Parathyroid adenoma (tissue), 2 donors: ENCODE measurements at regions not wholly inside any gene's neighbourhood (a gene's known extent, or its start where the extent isn't known, plus 50 kb on each side); places are given as distances from the start of the nearest gene placed in this dataset.

Source experiments
- H2AFZ ChIP-seq: fragments of 300-600 bp; sonication (generic); one replicate; pipeline ENCODE4 v1.7.0; 2017; ENCODE audit warnings: antibody characterized with exemption, mild to moderate bottlenecking
- H3K27ac ChIP-seq: fragments of 300-600 bp; sonication (generic); one replicate; pipeline ENCODE4 v1.7.0; 2017
- H3K27me3 ChIP-seq: fragments of 300-600 bp; sonication (generic); one replicate; pipeline ENCODE4 v1.7.0; 2017; ENCODE audit warnings: low read length; ENCODE audit not compliant: control insufficient read depth, insufficient read depth
- H3K36me3 ChIP-seq: fragments of 300-600 bp; sonication (generic); one replicate; pipeline ENCODE4 v1.7.0; 2017; ENCODE audit warnings: low read length; ENCODE audit not compliant: control insufficient read depth, insufficient read depth
- H3K4me1 ChIP-seq: fragments of 300-600 bp; sonication (generic); one replicate; pipeline ENCODE4 v1.7.0; 2017; ENCODE audit warnings: control low read depth
- H3K4me2 ChIP-seq: fragments of 300-600 bp; sonication (generic); one replicate; pipeline ENCODE4 v1.7.0; 2017; ENCODE audit warnings: low read length
- H3K4me3 ChIP-seq: fragments of 300-600 bp; sonication (generic); one replicate; pipeline ENCODE4 v1.7.0; 2017; ENCODE audit warnings: low read depth, low read length
- H3K79me2 ChIP-seq: fragments of 300-600 bp; sonication (generic); one replicate; pipeline ENCODE4 v1.7.0; 2017; ENCODE audit warnings: control low read depth
- H3K9ac ChIP-seq: fragments of 300-600 bp; sonication (generic); one replicate; pipeline ENCODE4 v1.7.0; 2017; ENCODE audit warnings: mild to moderate bottlenecking
- H3K9me3 ChIP-seq: fragments of 300-600 bp; sonication (generic); one replicate; pipeline ENCODE4 v1.7.0; 2017; ENCODE audit warnings: low read length; ENCODE audit not compliant: control insufficient read depth
- TF ChIP-seq, protein P1 (sequence below): fragments of 300-600 bp; sonication (generic); IDR thresholded peaks from one replicate; pipeline ENCODE4 v1.7.0; 2017; ENCODE audit warnings: antibody characterized with exemption, mild to moderate bottlenecking
- donor health status: primary hyperparathyroidism.

GRCh38 chr18:78565240-78565639, 414.4 kb upstream of the SALL3 start:
- Histone ChIP-seq H3K36me3 (no peaks in the 10 kb centered on the region), H3K4me3 (no peak overlapping the region), H3K27me3 (no peaks in the 10 kb centered on the region), H3K27ac (no peak overlapping the region), H3K4me2 (no peak overlapping the region), H3K79me2 (no peaks in the 10 kb centered on the region), H3K9ac (no peak overlapping the region), H3K4me1 (no peaks in the 10 kb centered on the region), H3K9me3 (no peaks in the 10 kb centered on the region), H2AFZ (no peak overlapping the region)
- TF ChIP-seq, protein P1, sequence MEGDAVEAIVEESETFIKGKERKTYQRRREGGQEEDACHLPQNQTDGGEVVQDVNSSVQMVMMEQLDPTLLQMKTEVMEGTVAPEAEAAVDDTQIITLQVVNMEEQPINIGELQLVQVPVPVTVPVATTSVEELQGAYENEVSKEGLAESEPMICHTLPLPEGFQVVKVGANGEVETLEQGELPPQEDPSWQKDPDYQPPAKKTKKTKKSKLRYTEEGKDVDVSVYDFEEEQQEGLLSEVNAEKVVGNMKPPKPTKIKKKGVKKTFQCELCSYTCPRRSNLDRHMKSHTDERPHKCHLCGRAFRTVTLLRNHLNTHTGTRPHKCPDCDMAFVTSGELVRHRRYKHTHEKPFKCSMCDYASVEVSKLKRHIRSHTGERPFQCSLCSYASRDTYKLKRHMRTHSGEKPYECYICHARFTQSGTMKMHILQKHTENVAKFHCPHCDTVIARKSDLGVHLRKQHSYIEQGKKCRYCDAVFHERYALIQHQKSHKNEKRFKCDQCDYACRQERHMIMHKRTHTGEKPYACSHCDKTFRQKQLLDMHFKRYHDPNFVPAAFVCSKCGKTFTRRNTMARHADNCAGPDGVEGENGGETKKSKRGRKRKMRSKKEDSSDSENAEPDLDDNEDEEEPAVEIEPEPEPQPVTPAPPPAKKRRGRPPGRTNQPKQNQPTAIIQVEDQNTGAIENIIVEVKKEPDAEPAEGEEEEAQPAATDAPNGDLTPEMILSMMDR, result no peak

- H3K9me3 ChIP-seq, result no peaks in the 10 kb centered on the region
- TF ChIP-seq, protein P1, result no peak
Measured at GRCh38 chr18:78566065-78566464, 413.6 kb upstream of the SALL3 start.

DNA sequence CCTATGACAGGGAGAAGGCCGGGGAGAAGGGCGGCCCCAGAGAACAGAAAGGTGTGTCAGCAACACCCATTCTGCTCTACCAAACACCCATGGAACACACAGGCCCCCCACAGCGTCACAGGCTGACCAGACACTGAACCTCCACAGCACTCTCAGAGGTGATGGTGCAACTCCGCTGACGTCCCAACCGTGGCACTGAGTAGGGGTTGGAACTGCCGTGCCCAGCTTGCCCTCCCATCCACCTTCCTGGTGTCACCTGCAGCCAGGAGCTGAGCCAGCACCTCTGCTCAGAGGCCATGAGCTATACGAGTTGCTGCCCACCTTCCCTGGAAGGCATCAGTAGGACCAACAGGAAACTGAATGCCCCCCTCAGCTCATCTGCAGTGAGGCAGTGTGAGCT, 412.9 kb upstream of the SALL3 start:
- TF ChIP-seq, protein P1, result no peak
- Histone ChIP-seq H2AFZ (no peak overlapping the region), H3K79me2 (no peaks in the 10 kb centered on the region), H3K4me1 (no peaks in the 10 kb centered on the region), H3K4me2 (no peak overlapping the region), H3K27ac (no peak overlapping the region), H3K4me3 (no peak overlapping the region), H3K9ac (no peak overlapping the region), H3K9me3 (no peaks in the 10 kb centered on the region), H3K36me3 (no peaks in the 10 kb centered on the region), H3K27me3 (no peaks in the 10 kb centered on the region)

More at GRCh38 chr18:78566065-78566464, 413.6 kb upstream of the SALL3 start:
- no peaks in the 10 kb centered on the region for H3K36me3 ChIP-seq
- no peaks in the 10 kb centered on the region for H3K4me1 ChIP-seq
- no peak overlapping the region for H3K4me3 ChIP-seq
- H3K79me2 ChIP-seq, result no peaks in the 10 kb centered on the region
- H3K27me3 ChIP-seq, result no peaks in the 10 kb centered on the region
- H3K9ac ChIP-seq, result no peak overlapping the region
- H2AFZ ChIP-seq, result no peak overlapping the region
- H3K27ac ChIP-seq, result no peak overlapping the region
- no peak overlapping the region for H3K4me2 ChIP-seq

DNA sequence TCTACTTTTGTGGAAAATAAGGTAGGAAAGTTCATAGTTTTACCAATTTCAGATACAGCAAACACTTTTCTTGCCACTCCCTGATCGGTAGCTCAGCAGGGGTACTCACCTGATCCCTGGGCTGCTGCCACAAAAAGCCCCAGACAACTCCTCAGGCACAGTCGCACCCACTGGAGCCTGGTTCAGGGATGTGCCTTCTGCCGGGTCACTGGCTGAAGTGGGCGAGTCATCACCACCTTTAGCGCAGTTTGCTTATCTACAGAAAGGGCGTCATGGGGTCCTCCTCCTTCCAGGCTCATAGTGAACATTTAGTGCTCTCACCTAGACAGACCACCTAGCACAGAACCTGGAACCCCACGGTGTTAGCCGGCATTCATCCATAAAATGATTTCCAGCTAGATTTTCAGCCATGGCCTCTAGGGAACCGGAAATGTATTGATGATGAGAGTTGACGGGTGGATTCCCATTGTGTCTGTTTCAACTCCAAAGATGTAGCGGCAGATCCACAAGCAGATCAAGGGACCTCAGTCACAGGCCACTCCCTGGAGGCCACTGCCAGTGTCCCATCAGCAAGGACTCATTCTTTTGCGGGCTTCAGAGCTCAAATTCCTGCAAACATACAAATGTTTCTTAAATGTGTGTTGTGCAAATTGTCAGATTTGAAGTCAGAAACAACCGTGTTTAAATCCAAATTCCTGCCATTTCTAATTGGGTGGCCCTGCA, 408.4 kb upstream of the SALL3 start:
- Histone ChIP-seq H3K27ac (no peak overlapping the region), H3K27me3 (no peaks in the 10 kb centered on the region), H3K9ac (no peak overlapping the region), H3K36me3 (no peaks in the 10 kb centered on the region), H3K4me3 (no peak overlapping the region), H3K4me2 (no peak overlapping the region), H3K79me2 (no peaks in the 10 kb centered on the region), H3K4me1 (no peaks in the 10 kb centered on the region), H3K9me3 (no peaks in the 10 kb centered on the region), H2AFZ (no peak overlapping the region)
- TF ChIP-seq, protein P1, result no peak

- Histone ChIP-seq H3K27me3 (no peaks in the 10 kb centered on the region), H2AFZ (no peak overlapping the region), H3K4me2 (no peak overlapping the region), H3K4me3 (no peak overlapping the region), H3K79me2 (no peaks in the 10 kb centered on the region), H3K9ac (no peak overlapping the region), H3K9me3 (no peaks in the 10 kb centered on the region), H3K4me1 (no peaks in the 10 kb centered on the region), H3K27ac (no peak overlapping the region), H3K36me3 (no peaks in the 10 kb centered on the region)
- TF ChIP-seq, protein P1, result no peak
Measured at GRCh38 chr18:78571831-78572347, 407.7 kb upstream of the SALL3 start.
